ENCODE measurements at regions not wholly inside any gene's neighbourhood (a gene's known extent, or its start where the extent isn't known, plus 50 kb on each side); places are given as distances from the start of the nearest gene placed in this dataset.

- TF ChIP-seq CTCF (IDR thresholded peaks at IDR 0.05) (no peak), POLR2A (IDR thresholded peaks at IDR 0.05) (no peak)
These were observed 646.7 kb upstream of the DEFB115 start for GRCh38 chr20:30610751-30611150.

Data from adrenal gland (tissue), 5 donors.